Lower leg skin (tissue), 3 donors: ENCODE measurements at regions not wholly inside any gene's neighbourhood (a gene's known extent, or its start where the extent isn't known, plus 50 kb on each side); places are given as distances from the start of the nearest gene placed in this dataset.

Experiments used
- CTCF ChIP-seq, 3 donors: fragments of 450-650 bp; IDR thresholded peaks; one replicate each; pipeline ENCODE4 v1.5.1; 2016; ENCODE audit warnings: antibody characterized with exemption in 3 of 3, mild to moderate bottlenecking in 3 of 3, moderate library complexity in 2 of 3
- POLR2A ChIP-seq, 2 donors: fragments of 450-650 bp; IDR thresholded peaks; one replicate each; pipeline ENCODE4 v1.6.1; 2016 to 2017; ENCODE audit warnings: antibody characterized with exemption in 2 of 2, mild to moderate bottlenecking in 1 of 2, moderate library complexity in 1 of 2

GRCh38 chr6:67863346-67863745 lies 771.7 kb upstream of the ADGRB3 start:
- TF ChIP-seq POLR2A (IDR thresholded peaks at IDR 0.05) (no peak), CTCF (IDR thresholded peaks at IDR 0.05) (no peak)
